ENCODE measurements at regions not wholly inside any gene's neighbourhood (a gene's known extent, or its start where the extent isn't known, plus 50 kb on each side); places are given as distances from the start of the nearest gene placed in this dataset.
"Not testable (repeated sequence)": the region's sequence is repeated elsewhere in the genome, so short reads cannot be mapped to it uniquely, and the experiment has no call there.

DNA sequence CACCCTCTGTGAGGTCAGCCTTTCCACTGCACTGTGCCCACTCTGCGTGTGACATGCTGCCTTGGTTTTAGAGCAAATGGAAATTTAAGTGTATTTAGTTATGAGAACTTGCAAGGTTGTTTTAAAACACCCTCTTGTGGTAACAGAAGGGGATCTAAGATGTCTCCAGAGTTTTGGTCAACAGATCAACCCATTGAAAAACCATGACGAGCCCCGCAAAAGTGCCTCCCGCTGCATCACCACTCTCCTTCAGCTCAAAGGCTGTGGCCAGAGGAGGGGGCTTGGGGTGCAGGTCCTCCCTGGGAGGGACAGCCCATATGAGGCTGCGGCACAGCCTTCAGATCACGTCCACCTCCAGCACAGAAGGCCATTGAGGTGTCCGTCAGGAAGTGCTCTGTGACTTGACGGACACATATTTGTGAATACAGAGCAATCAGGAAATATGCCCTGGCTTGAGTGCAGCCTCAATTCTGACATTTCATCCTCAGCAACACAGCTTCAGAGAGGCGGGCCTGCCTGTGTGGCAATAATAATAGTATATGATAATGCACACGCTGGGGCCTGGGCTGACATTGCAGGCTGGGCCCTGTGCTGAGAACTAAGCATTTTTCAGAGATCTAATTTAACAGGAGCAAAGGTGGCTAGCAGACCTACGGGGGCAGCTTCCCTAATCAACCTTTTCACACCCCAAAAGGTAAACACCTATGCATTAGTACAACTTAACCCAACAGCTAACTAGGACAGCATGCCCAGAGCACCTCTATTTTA, 213.9 kb downstream of the ANAPC1 start:
- Histone ChIP-seq H3K4me1 (ENCODE audit: control insufficient read depth in 1 of 2, insufficient read depth in 1 of 2, low read depth in 1 of 2, low read length in 1 of 2) (no peaks in the 10 kb centered on the region), H3K27me3 (no peaks in the 10 kb centered on the region), H3K27ac (no peak overlapping the region), H3K9me3 (no peaks in the 10 kb centered on the region), H3K36me3 (no peaks in the 10 kb centered on the region), H3K4me3 (ENCODE audit: low read depth in 1 of 2, low read length in 1 of 2) (no peak overlapping the region)
- TF ChIP-seq, protein P1, sequence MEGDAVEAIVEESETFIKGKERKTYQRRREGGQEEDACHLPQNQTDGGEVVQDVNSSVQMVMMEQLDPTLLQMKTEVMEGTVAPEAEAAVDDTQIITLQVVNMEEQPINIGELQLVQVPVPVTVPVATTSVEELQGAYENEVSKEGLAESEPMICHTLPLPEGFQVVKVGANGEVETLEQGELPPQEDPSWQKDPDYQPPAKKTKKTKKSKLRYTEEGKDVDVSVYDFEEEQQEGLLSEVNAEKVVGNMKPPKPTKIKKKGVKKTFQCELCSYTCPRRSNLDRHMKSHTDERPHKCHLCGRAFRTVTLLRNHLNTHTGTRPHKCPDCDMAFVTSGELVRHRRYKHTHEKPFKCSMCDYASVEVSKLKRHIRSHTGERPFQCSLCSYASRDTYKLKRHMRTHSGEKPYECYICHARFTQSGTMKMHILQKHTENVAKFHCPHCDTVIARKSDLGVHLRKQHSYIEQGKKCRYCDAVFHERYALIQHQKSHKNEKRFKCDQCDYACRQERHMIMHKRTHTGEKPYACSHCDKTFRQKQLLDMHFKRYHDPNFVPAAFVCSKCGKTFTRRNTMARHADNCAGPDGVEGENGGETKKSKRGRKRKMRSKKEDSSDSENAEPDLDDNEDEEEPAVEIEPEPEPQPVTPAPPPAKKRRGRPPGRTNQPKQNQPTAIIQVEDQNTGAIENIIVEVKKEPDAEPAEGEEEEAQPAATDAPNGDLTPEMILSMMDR (IDR thresholded peaks at IDR 0.05), result no peak

DNA sequence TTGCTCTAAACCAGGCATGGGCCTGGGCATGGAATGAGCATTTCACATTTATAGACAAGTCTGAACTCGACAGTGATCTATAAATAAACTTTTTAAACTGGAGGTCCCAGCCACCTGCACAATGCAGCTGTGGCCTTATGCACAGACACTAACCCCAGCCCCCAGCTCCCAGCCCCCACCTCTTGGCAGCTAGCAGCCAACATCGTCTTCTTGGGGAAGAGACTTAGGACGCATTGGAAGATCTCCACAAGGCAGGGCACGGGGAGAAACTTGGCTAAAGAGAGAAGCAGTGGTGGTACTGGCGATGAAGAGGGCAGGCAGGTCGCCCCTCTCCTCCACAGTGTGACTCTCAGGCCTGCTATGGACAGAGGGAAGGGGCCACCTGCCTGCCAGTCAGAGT, 213.2 kb downstream of the ANAPC1 start:
- peaks cover 0 to 3% of the 10 kb centered on the region in 2 experiments for H3K4me1 ChIP-seq (ENCODE audit: control insufficient read depth in 1 of 2, insufficient read depth in 1 of 2, low read depth in 1 of 2, low read length in 1 of 2)

GRCh38 chr2:111671426-111672150, 212.4 kb downstream of the ANAPC1 start:
- peaks cover 0 to 8% of the 10 kb centered on the region in 2 experiments for H3K4me1 ChIP-seq (ENCODE audit: control insufficient read depth in 1 of 2, insufficient read depth in 1 of 2, low read depth in 1 of 2, low read length in 1 of 2)
- H3K36me3 ChIP-seq, result no peaks in the 10 kb centered on the region
- H3K9me3 ChIP-seq, result no peaks in the 10 kb centered on the region
- TF ChIP-seq, protein P1 (IDR thresholded peaks at IDR 0.05), result no peak
- H3K4me3 ChIP-seq (ENCODE audit: low read depth in 1 of 2, low read length in 1 of 2), result no peak overlapping the region
- H3K27ac ChIP-seq, result no peak overlapping the region
- no peaks in the 10 kb centered on the region for H3K27me3 ChIP-seq

More for the DNA sequence above, 213.2 kb downstream of the ANAPC1 start:
- no peaks in the 10 kb centered on the region for H3K36me3 ChIP-seq
- no peaks in the 10 kb centered on the region for H3K27me3 ChIP-seq
- TF ChIP-seq, protein P1 (IDR thresholded peaks at IDR 0.05), result no peak
- no peaks in the 10 kb centered on the region for H3K9me3 ChIP-seq
- no peak overlapping the region for H3K27ac ChIP-seq
- no peak overlapping the region for H3K4me3 ChIP-seq (ENCODE audit: low read depth in 1 of 2, low read length in 1 of 2)

GRCh38 chr2:111672641-111673040, 211.4 kb downstream of the ANAPC1 start:
- not testable (repeated sequence) for H3K9me3 ChIP-seq; H3K4me1 ChIP-seq (ENCODE audit: control insufficient read depth in 1 of 2, insufficient read depth in 1 of 2, low read depth in 1 of 2, low read length in 1 of 2); H3K27ac ChIP-seq; H3K27me3 ChIP-seq; H3K4me3 ChIP-seq (ENCODE audit: low read depth in 1 of 2, low read length in 1 of 2); H3K36me3 ChIP-seq

DNA sequence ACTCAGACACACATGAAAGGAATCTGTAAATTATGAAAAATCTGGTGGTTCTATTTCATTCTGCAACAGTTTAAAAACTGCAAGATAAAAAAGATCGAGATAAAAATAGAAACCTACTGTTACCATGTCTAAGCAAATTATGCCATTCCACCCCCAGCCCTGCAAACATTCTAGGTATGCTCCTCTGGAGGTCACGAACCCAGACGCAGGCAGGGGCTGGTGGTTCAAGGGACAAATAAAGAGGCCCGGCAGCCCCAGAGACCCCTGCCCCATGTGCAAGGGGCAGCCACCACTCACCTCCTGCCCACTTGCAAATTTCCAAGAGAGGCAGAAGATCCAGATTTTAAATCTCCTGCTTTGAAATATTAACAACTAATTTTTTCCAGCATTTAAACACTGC, 210.5 kb downstream of the ANAPC1 start:
- Histone ChIP-seq H3K27me3 (peaks cover 18% of the 10 kb centered on the region), H3K4me3 (ENCODE audit: low read depth in 1 of 2, low read length in 1 of 2) (no peak overlapping the region), H3K27ac (no peak overlapping the region), H3K9me3 (no peaks in the 10 kb centered on the region), H3K4me1 (ENCODE audit: control insufficient read depth in 1 of 2, insufficient read depth in 1 of 2, low read depth in 1 of 2, low read length in 1 of 2) (peaks cover 0 to 11% of the 10 kb centered on the region in 2 experiments), H3K36me3 (no peaks in the 10 kb centered on the region)
- TF ChIP-seq, protein P1 (IDR thresholded peaks at IDR 0.05), result no peak

Measured in neutrophil (primary cell).